ENCODE measurements at regions not wholly inside any gene's neighbourhood (a gene's known extent, or its start where the extent isn't known, plus 50 kb on each side); places are given as distances from the start of the nearest gene placed in this dataset.

- Histone ChIP-seq H3K36me3 (ENCODE audit: control insufficient read depth in 3 of 3, insufficient read depth in 3 of 3, low read length in 3 of 3) (no peaks in the 10 kb centered on the region), H3K27ac (ENCODE audit: low read depth, low read length) (no peak overlapping the region)
Observed at GRCh38 chr5:6862306-6862705, 149.1 kb downstream of the TENT4A start.

GRCh38 chr5:6867712-6868111 lies 154.5 kb downstream of the TENT4A start:
- no peak overlapping the region for H3K27ac ChIP-seq (ENCODE audit: low read depth, low read length)
- peaks cover 0 to 4% (median 0%) of the 10 kb centered on the region in 3 donors for H3K9me3 ChIP-seq (ENCODE audit: control insufficient read depth in 3 of 3, low read length in 3 of 3)
- no peaks in the 10 kb centered on the region for H3K36me3 ChIP-seq (ENCODE audit: control insufficient read depth in 3 of 3, insufficient read depth in 3 of 3, low read length in 3 of 3)
- H3K4me1 ChIP-seq (ENCODE audit: control insufficient read depth in 3 of 3, insufficient read depth in 3 of 3, low read length in 3 of 3) = peaks cover 3 to 15% (median 14%) of the 10 kb centered on the region in 3 donors
- H3K9ac ChIP-seq (ENCODE audit: low read depth in 1 of 3, low read length in 3 of 3) = peak overlapping the region in 1 of 3 donors; percentile 48
- H3K4me3 ChIP-seq (ENCODE audit: low read length in 3 of 3) = peak overlapping the region in 2 of 3 donors; percentile 22 to 37
- no peaks in the 10 kb centered on the region for H3K27me3 ChIP-seq (ENCODE audit: control insufficient read depth in 3 of 3, insufficient read depth in 3 of 3, low read length in 3 of 3)

More at GRCh38 chr5:6862306-6862705, 149.1 kb downstream of the TENT4A start:
- Histone ChIP-seq H3K9ac (ENCODE audit: low read depth in 1 of 3, low read length in 3 of 3) (no peak overlapping the region), H3K27me3 (ENCODE audit: control insufficient read depth in 3 of 3, insufficient read depth in 3 of 3, low read length in 3 of 3) (no peaks in the 10 kb centered on the region), H3K9me3 (ENCODE audit: control insufficient read depth in 3 of 3, low read length in 3 of 3) (no peaks in the 10 kb centered on the region), H3K4me1 (ENCODE audit: control insufficient read depth in 3 of 3, insufficient read depth in 3 of 3, low read length in 3 of 3) (peaks cover 7 to 22% (median 20%) of the 10 kb centered on the region in 3 donors), H3K4me3 (ENCODE audit: low read length in 3 of 3) (no peak overlapping the region)

- peak overlapping the region; percentile 34 to 80 (median 66) for H3K9ac ChIP-seq (ENCODE audit: low read depth in 1 of 3, low read length in 3 of 3)
- no peaks in the 10 kb centered on the region for H3K27me3 ChIP-seq (ENCODE audit: control insufficient read depth in 3 of 3, insufficient read depth in 3 of 3, low read length in 3 of 3)
- H3K36me3 ChIP-seq (ENCODE audit: control insufficient read depth in 3 of 3, insufficient read depth in 3 of 3, low read length in 3 of 3) = no peaks in the 10 kb centered on the region
- H3K4me1 ChIP-seq (ENCODE audit: control insufficient read depth in 3 of 3, insufficient read depth in 3 of 3, low read length in 3 of 3) = peaks cover 3 to 15% (median 14%) of the 10 kb centered on the region in 3 donors
- peaks cover 0 to 4% (median 0%) of the 10 kb centered on the region in 3 donors for H3K9me3 ChIP-seq (ENCODE audit: control insufficient read depth in 3 of 3, low read length in 3 of 3)
- H3K4me3 ChIP-seq (ENCODE audit: low read length in 3 of 3) = peak overlapping the region; percentile 25 to 52 (median 28)
- H3K27ac ChIP-seq (ENCODE audit: low read depth, low read length) = peak overlapping the region; percentile 79
Observed at GRCh38 chr5:6868171-6868570, 154.9 kb downstream of the TENT4A start.

GRCh38 chr5:6868575-6869215 lies 155.5 kb downstream of the TENT4A start:
- Histone ChIP-seq H3K9me3 (ENCODE audit: control insufficient read depth in 3 of 3, low read length in 3 of 3) (peaks cover 0 to 4% (median 0%) of the 10 kb centered on the region in 3 donors), H3K4me1 (ENCODE audit: control insufficient read depth in 3 of 3, insufficient read depth in 3 of 3, low read length in 3 of 3) (peaks cover 3 to 15% (median 14%) of the 10 kb centered on the region in 3 donors), H3K36me3 (ENCODE audit: control insufficient read depth in 3 of 3, insufficient read depth in 3 of 3, low read length in 3 of 3) (no peaks in the 10 kb centered on the region), H3K4me3 (ENCODE audit: low read length in 3 of 3) (peak overlapping the region; percentile 25 to 52 (median 28)), H3K27me3 (ENCODE audit: control insufficient read depth in 3 of 3, insufficient read depth in 3 of 3, low read length in 3 of 3) (no peaks in the 10 kb centered on the region), H3K9ac (ENCODE audit: low read depth in 1 of 3, low read length in 3 of 3) (peak overlapping the region; percentile 34 to 80 (median 66)), H3K27ac (ENCODE audit: low read depth, low read length) (peak overlapping the region; percentile 79)

GRCh38 chr5:6869677-6870076 lies 156.4 kb downstream of the TENT4A start:
- H3K4me1 ChIP-seq (ENCODE audit: control insufficient read depth in 3 of 3, insufficient read depth in 3 of 3, low read length in 3 of 3) = peaks cover 3 to 15% (median 14%) of the 10 kb centered on the region in 3 donors
- peaks cover 0 to 4% (median 0%) of the 10 kb centered on the region in 3 donors for H3K9me3 ChIP-seq (ENCODE audit: control insufficient read depth in 3 of 3, low read length in 3 of 3)
- H3K4me3 ChIP-seq (ENCODE audit: low read length in 3 of 3) = no peak overlapping the region
- H3K9ac ChIP-seq (ENCODE audit: low read depth in 1 of 3, low read length in 3 of 3) = no peak overlapping the region
- no peak overlapping the region for H3K27ac ChIP-seq (ENCODE audit: low read depth, low read length)
- no peaks in the 10 kb centered on the region for H3K27me3 ChIP-seq (ENCODE audit: control insufficient read depth in 3 of 3, insufficient read depth in 3 of 3, low read length in 3 of 3)
- H3K36me3 ChIP-seq (ENCODE audit: control insufficient read depth in 3 of 3, insufficient read depth in 3 of 3, low read length in 3 of 3) = no peaks in the 10 kb centered on the region

DNA sequence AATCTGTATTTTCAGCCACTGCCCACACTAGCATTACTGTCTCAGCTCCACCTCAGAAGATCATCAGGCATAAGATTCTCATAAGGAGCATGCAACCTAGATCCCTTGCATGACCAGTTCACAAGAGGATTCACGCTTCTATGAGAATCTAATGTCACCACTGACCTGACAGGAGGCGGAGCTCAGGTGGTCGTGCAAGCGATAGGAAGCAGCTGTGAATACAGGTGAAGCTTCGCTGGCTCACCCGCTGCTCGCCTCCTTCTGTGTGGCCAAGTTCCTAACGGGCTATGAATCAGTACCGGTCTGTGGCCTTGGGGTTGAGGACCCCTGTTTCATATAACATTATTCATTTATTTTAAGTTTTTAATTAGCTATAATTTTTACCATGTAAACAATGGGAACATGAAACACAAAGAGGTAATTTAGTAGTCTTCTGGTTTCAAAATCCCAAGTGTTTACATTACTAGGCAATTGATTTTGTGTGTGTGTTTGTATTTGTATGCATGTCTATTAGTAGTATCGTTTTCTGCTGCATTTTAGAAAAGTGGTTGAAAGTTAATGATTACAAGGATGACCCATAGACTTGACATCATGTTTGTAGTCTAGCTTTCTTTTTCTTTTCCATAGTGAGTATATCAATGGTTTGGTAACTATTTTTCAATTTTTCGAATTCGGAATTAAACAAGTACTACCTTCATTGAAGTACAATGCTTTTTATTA lies 159.4 kb downstream of the TENT4A start:
- H3K27ac ChIP-seq (ENCODE audit: low read depth, low read length) = no peak overlapping the region
- peaks cover 0 to 4% (median 0%) of the 10 kb centered on the region in 3 donors for H3K9me3 ChIP-seq (ENCODE audit: control insufficient read depth in 3 of 3, low read length in 3 of 3)
- no peak overlapping the region for H3K9ac ChIP-seq (ENCODE audit: low read depth in 1 of 3, low read length in 3 of 3)
- H3K36me3 ChIP-seq (ENCODE audit: control insufficient read depth in 3 of 3, insufficient read depth in 3 of 3, low read length in 3 of 3) = no peaks in the 10 kb centered on the region
- H3K4me1 ChIP-seq (ENCODE audit: control insufficient read depth in 3 of 3, insufficient read depth in 3 of 3, low read length in 3 of 3) = peaks cover 3 to 8% (median 6%) of the 10 kb centered on the region in 3 donors
- H3K4me3 ChIP-seq (ENCODE audit: low read length in 3 of 3) = no peak overlapping the region
- H3K27me3 ChIP-seq (ENCODE audit: control insufficient read depth in 3 of 3, insufficient read depth in 3 of 3, low read length in 3 of 3) = no peaks in the 10 kb centered on the region

GRCh38 chr5:6873359-6873758 lies 160.1 kb downstream of the TENT4A start:
- Histone ChIP-seq H3K4me1 (ENCODE audit: control insufficient read depth in 3 of 3, insufficient read depth in 3 of 3, low read length in 3 of 3) (peaks cover 0 to 2% (median 0%) of the 10 kb centered on the region in 3 donors), H3K9me3 (ENCODE audit: control insufficient read depth in 3 of 3, low read length in 3 of 3) (peaks cover 0 to 4% (median 0%) of the 10 kb centered on the region in 3 donors), H3K27me3 (ENCODE audit: control insufficient read depth in 3 of 3, insufficient read depth in 3 of 3, low read length in 3 of 3) (no peaks in the 10 kb centered on the region), H3K4me3 (ENCODE audit: low read length in 3 of 3) (no peak overlapping the region), H3K36me3 (ENCODE audit: control insufficient read depth in 3 of 3, insufficient read depth in 3 of 3, low read length in 3 of 3) (no peaks in the 10 kb centered on the region), H3K27ac (ENCODE audit: low read depth, low read length) (no peak overlapping the region), H3K9ac (ENCODE audit: low read depth in 1 of 3, low read length in 3 of 3) (no peak overlapping the region)

DNA sequence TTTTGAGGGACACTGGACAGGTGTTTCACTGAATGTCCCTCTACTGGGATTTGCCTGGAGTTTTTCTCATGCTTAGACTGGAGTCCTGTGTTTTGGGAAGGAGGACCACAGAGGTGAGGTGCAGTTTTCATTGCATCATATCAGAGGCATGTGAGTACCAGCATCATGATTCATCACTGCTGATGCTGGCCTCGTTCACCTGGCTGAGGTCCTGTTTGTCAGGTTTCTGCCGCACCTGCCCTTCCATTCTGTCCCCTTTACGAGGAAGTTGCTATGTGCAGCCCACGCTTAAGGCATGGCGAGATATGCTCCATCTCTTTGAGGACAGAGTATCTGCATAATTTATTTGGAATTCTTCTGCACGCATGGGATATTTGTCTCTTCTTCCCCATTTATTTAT lies 162.1 kb downstream of the TENT4A start:
- H3K9me3 ChIP-seq (ENCODE audit: control insufficient read depth in 3 of 3, low read length in 3 of 3) = no peaks in the 10 kb centered on the region
- H3K36me3 ChIP-seq (ENCODE audit: control insufficient read depth in 3 of 3, insufficient read depth in 3 of 3, low read length in 3 of 3) = no peaks in the 10 kb centered on the region

GRCh38 chr5:6877986-6878828 lies 165.0 kb downstream of the TENT4A start:
- no peaks in the 10 kb centered on the region for H3K36me3 ChIP-seq (ENCODE audit: control insufficient read depth in 3 of 3, insufficient read depth in 3 of 3, low read length in 3 of 3)
- H3K27me3 ChIP-seq (ENCODE audit: control insufficient read depth in 3 of 3, insufficient read depth in 3 of 3, low read length in 3 of 3) = no peaks in the 10 kb centered on the region
- H3K9me3 ChIP-seq (ENCODE audit: control insufficient read depth in 3 of 3, low read length in 3 of 3) = no peaks in the 10 kb centered on the region
- no peak overlapping the region for H3K27ac ChIP-seq (ENCODE audit: low read depth, low read length)
- no peaks in the 10 kb centered on the region for H3K4me1 ChIP-seq (ENCODE audit: control insufficient read depth in 3 of 3, insufficient read depth in 3 of 3, low read length in 3 of 3)
- no peak overlapping the region for H3K4me3 ChIP-seq (ENCODE audit: low read length in 3 of 3)
- H3K9ac ChIP-seq (ENCODE audit: low read depth in 1 of 3, low read length in 3 of 3) = no peak overlapping the region

More for the DNA sequence above, 162.1 kb downstream of the TENT4A start:
- Histone ChIP-seq H3K9ac (ENCODE audit: low read depth in 1 of 3, low read length in 3 of 3) (no peak overlapping the region), H3K4me1 (ENCODE audit: control insufficient read depth in 3 of 3, insufficient read depth in 3 of 3, low read length in 3 of 3) (no peaks in the 10 kb centered on the region), H3K27ac (ENCODE audit: low read depth, low read length) (no peak overlapping the region), H3K27me3 (ENCODE audit: control insufficient read depth in 3 of 3, insufficient read depth in 3 of 3, low read length in 3 of 3) (no peaks in the 10 kb centered on the region), H3K4me3 (ENCODE audit: low read length in 3 of 3) (no peak overlapping the region)

Measured in skeletal muscle tissue (tissue), 3 donors.